ENCODE measurements at regions not wholly inside any gene's neighbourhood (a gene's known extent, or its start where the extent isn't known, plus 50 kb on each side); places are given as distances from the start of the nearest gene placed in this dataset.

DNA sequence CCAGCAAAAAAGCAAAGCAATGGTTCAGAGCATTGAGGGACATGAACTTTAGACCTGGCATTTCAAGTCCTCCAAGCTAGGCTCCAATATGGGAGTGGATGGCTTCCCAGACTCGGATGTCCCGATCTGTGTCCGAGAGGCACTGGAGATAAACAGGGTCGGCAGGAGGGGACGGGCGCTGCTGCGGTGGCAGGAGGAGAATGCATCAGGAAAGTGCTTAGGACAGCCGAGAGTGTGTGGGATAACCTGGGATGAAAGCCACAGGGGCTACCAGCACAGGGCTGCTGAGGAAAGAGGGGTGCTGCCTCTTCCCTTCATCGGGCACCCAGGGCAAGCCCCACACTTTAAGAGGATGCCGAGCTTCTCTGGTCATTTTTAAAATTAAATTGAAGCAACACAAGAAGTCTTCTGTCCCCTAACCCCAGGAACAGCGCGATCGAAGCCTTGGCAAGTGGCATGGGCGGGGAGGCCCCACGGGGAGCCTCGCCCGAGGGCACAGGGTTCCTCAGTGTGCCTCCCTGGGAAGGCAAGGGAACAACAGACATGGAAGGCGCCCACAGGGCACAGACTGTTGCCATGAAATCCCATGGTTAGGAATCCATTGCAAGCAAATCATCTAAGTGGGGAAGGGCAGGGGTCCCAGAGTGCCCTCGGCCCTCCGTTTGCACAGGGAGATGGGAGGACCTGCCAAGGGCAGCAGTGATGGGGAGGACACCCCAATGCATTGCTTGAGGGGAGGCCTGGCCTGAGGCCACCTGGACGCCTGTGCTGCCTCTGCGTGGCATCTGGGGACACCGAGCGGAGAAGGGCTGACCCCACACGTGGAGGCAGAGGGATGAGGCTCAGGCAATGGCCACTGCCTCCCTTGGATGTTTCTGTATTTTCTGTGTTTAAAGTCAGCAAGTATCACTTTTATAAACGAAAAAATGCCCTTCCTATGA, 78.5 kb upstream of the GPC1 start:
- Histone ChIP-seq H3K36me3 (ENCODE audit: insufficient read depth, low read length, poor library complexity, severe bottlenecking) (no peaks in the 10 kb centered on the region), H3K4me1 (ENCODE audit: insufficient read depth, low read length, poor library complexity, severe bottlenecking) (no peaks in the 10 kb centered on the region), H3K4me3 (ENCODE audit: low read depth, low read length, poor library complexity, severe bottlenecking) (no peak overlapping the region), H3K27ac (ENCODE audit: low read depth, low read length, poor library complexity, severe bottlenecking) (no peak overlapping the region), H3K27me3 (replicated peaks; ENCODE audit: insufficient read depth, low read depth, low read length, poor library complexity) (no peaks in the 10 kb centered on the region), H3K9me3 (ENCODE audit: low read depth, low read length, poor library complexity, severe bottlenecking) (peaks cover 12% of the 10 kb centered on the region)
- ChIA-PET POLR2A (ENCODE audit: low non-redundant PET) (no interaction called here), CTCF (no interaction called here)
- DNase-seq (ENCODE audit: low spot score), result no peak
- intact Hi-C loops (cut with micrococcal nuclease; ENCODE audit: unreplicated experiment), result no loop called here
- no TSS peak for BruUV-seq (replicated peaks)
- TF ChIP-seq EZH2 (IDR thresholded peaks at IDR 0.05; ENCODE audit: borderline replicate concordance, low read depth, low read length, poor library complexity, severe bottlenecking), result no peak
- TF ChIP-seq, protein P1, sequence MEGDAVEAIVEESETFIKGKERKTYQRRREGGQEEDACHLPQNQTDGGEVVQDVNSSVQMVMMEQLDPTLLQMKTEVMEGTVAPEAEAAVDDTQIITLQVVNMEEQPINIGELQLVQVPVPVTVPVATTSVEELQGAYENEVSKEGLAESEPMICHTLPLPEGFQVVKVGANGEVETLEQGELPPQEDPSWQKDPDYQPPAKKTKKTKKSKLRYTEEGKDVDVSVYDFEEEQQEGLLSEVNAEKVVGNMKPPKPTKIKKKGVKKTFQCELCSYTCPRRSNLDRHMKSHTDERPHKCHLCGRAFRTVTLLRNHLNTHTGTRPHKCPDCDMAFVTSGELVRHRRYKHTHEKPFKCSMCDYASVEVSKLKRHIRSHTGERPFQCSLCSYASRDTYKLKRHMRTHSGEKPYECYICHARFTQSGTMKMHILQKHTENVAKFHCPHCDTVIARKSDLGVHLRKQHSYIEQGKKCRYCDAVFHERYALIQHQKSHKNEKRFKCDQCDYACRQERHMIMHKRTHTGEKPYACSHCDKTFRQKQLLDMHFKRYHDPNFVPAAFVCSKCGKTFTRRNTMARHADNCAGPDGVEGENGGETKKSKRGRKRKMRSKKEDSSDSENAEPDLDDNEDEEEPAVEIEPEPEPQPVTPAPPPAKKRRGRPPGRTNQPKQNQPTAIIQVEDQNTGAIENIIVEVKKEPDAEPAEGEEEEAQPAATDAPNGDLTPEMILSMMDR (conservative IDR thresholded peaks at IDR 0.05; ENCODE audit: low read depth, low read length), result no peak

DNA sequence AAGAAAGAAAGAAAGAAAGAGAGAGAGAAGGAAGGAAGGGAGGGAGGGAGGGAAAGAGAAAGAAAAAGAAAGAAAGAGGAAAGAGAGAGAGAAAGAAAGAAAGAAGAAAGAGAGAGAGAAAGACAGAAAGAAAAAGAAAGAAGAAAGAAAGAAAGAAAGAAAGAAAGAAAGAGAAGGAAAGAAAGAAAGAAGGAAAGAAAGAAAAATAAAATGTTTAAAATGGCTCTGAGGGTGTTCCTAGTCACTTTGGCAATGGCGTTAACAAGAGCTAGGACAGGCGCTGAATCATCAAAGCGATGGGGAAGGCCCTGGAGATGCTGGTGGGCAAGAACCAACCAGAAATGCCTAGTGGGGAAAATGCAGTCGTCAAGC, 77.8 kb upstream of the GPC1 start:
- DNase-seq (ENCODE audit: low spot score), result no peak
- Histone ChIP-seq H3K4me1 (ENCODE audit: insufficient read depth, low read length, poor library complexity, severe bottlenecking) (no peaks in the 10 kb centered on the region), H3K4me3 (ENCODE audit: low read depth, low read length, poor library complexity, severe bottlenecking) (no peak overlapping the region), H3K27ac (ENCODE audit: low read depth, low read length, poor library complexity, severe bottlenecking) (no peak overlapping the region), H3K27me3 (replicated peaks; ENCODE audit: insufficient read depth, low read depth, low read length, poor library complexity) (no peaks in the 10 kb centered on the region), H3K36me3 (ENCODE audit: insufficient read depth, low read length, poor library complexity, severe bottlenecking) (no peaks in the 10 kb centered on the region), H3K9me3 (ENCODE audit: low read depth, low read length, poor library complexity, severe bottlenecking) (peaks cover 12% of the 10 kb centered on the region)
- no TSS peak for BruUV-seq (replicated peaks)
- ChIA-PET CTCF (no interaction called here), POLR2A (ENCODE audit: low non-redundant PET) (no interaction called here)
- intact Hi-C loops (cut with micrococcal nuclease; ENCODE audit: unreplicated experiment), result no loop called here
- TF ChIP-seq, protein P1 (conservative IDR thresholded peaks at IDR 0.05; ENCODE audit: low read depth, low read length), result no peak
- TF ChIP-seq EZH2 (IDR thresholded peaks at IDR 0.05; ENCODE audit: borderline replicate concordance, low read depth, low read length, poor library complexity, severe bottlenecking), result no peak

DNA sequence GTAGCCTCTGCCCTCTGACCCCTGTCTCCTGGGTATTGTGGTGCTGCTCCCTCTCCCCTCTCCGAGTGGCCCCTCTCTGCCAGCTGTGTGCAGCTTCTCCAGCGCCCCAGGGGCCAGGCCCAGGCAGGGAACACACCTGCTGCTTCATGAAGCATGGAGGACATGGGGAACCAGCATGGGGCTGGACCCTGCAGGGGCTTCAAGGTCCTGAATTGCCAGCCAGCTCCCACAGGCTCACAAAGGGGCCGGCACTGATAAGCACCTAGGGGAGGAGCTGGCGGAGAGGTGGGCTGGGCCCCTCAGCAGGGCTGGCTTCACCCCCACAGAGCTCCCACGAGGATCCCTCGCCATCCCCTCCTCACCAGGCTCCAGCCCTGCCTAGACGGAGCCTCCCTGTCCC, 77.4 kb upstream of the GPC1 start:
- Histone ChIP-seq H3K27me3 (replicated peaks; ENCODE audit: insufficient read depth, low read depth, low read length, poor library complexity) (no peaks in the 10 kb centered on the region), H3K27ac (ENCODE audit: low read depth, low read length, poor library complexity, severe bottlenecking) (no peak overlapping the region), H3K4me3 (ENCODE audit: low read depth, low read length, poor library complexity, severe bottlenecking) (no peak overlapping the region), H3K36me3 (ENCODE audit: insufficient read depth, low read length, poor library complexity, severe bottlenecking) (no peaks in the 10 kb centered on the region), H3K9me3 (ENCODE audit: low read depth, low read length, poor library complexity, severe bottlenecking) (peaks cover 12% of the 10 kb centered on the region), H3K4me1 (ENCODE audit: insufficient read depth, low read length, poor library complexity, severe bottlenecking) (no peaks in the 10 kb centered on the region)
- intact Hi-C loops (cut with micrococcal nuclease; ENCODE audit: unreplicated experiment), result no loop called here
- ChIA-PET POLR2A (ENCODE audit: low non-redundant PET) (no interaction called here), CTCF (no interaction called here)
- BruUV-seq (replicated peaks), result no TSS peak
- TF ChIP-seq, protein P1 (conservative IDR thresholded peaks at IDR 0.05; ENCODE audit: low read depth, low read length), result no peak
- no peak for TF ChIP-seq EZH2 (IDR thresholded peaks at IDR 0.05; ENCODE audit: borderline replicate concordance, low read depth, low read length, poor library complexity, severe bottlenecking)
- no peak for DNase-seq (ENCODE audit: low spot score)

Measured in A673 (cell line).